ENCODE measurements at regions not wholly inside any gene's neighbourhood (a gene's known extent, or its start where the extent isn't known, plus 50 kb on each side); places are given as distances from the start of the nearest gene placed in this dataset.

GRCh38 chr1:229971141-229971540, 95.9 kb upstream of the GALNT2 start:
- Histone ChIP-seq H3K27me3 (replicated peaks; ENCODE audit: control insufficient read depth, insufficient read depth, low read length) (no peaks in the 10 kb centered on the region), H3K9me3 (no peaks in the 10 kb centered on the region), H3K4me3 (ENCODE audit: low read depth, low read length) (no peak overlapping the region), H3K4me1 (no peaks in the 10 kb centered on the region), H3K36me3 (ENCODE audit: control insufficient read depth, insufficient read depth, low read length) (no peaks in the 10 kb centered on the region)
- ChIA-PET POLR2A (no interaction called here), CTCF (no interaction called here)
- peaks cover 21% of the 10 kb centered on the region for H3K9me3 Mint-ChIP-seq (ENCODE audit: unreplicated experiment)
- TF ChIP-seq CTCF (IDR thresholded peaks at IDR 0.05; ENCODE audit: insufficient read depth in 1 of 2, low read depth in 1 of 2, low read length in 1 of 2, severe bottlenecking in 1 of 2, unreplicated experiment in 1 of 2) = no peak
- no TSS peak for BruUV-seq (replicated peaks)
- no peaks in the 10 kb centered on the region for H3K4me1 Mint-ChIP-seq (ENCODE audit: low read depth, unreplicated experiment)
- no peaks in the 10 kb centered on the region for H3K36me3 Mint-ChIP-seq (ENCODE audit: insufficient read depth, unreplicated experiment)
- intact Hi-C loops (cut with micrococcal nuclease; ENCODE audit: unreplicated experiment) = no loop called here
- no peak for DNase-seq
- no peak overlapping the region for H3K4me3 Mint-ChIP-seq (ENCODE audit: unreplicated experiment)
- H3K27ac Mint-ChIP-seq (ENCODE audit: unreplicated experiment) = no peak overlapping the region
- H3K27me3 Mint-ChIP-seq (ENCODE audit: insufficient read depth, unreplicated experiment) = peaks cover 14% of the 10 kb centered on the region

GRCh38 chr1:229972600-229973296, 94.3 kb upstream of the GALNT2 start:
- peak in 1 of 2 experiments; percentile 44 for TF ChIP-seq CTCF (IDR thresholded peaks at IDR 0.05; ENCODE audit: insufficient read depth in 1 of 2, low read depth in 1 of 2, low read length in 1 of 2, severe bottlenecking in 1 of 2, unreplicated experiment in 1 of 2)
- ChIA-PET CTCF (no interaction called here), POLR2A (no interaction called here)
- BruUV-seq (replicated peaks) = no TSS peak
- no peak overlapping the region for H3K4me3 Mint-ChIP-seq (ENCODE audit: unreplicated experiment)
- Histone ChIP-seq H3K36me3 (ENCODE audit: control insufficient read depth, insufficient read depth, low read length) (no peaks in the 10 kb centered on the region), H3K4me1 (no peaks in the 10 kb centered on the region), H3K4me3 (ENCODE audit: low read depth, low read length) (no peak overlapping the region), H3K27me3 (replicated peaks; ENCODE audit: control insufficient read depth, insufficient read depth, low read length) (no peaks in the 10 kb centered on the region), H3K9me3 (no peaks in the 10 kb centered on the region)
- H3K27ac Mint-ChIP-seq (ENCODE audit: unreplicated experiment) = no peak overlapping the region
- intact Hi-C loops (cut with micrococcal nuclease; ENCODE audit: unreplicated experiment) = no loop called here
- no peaks in the 10 kb centered on the region for H3K36me3 Mint-ChIP-seq (ENCODE audit: insufficient read depth, unreplicated experiment)
- peak in 1 of 2 experiments; percentile 15 for DNase-seq
- peaks cover 6% of the 10 kb centered on the region for H3K27me3 Mint-ChIP-seq (ENCODE audit: insufficient read depth, unreplicated experiment)
- H3K9me3 Mint-ChIP-seq (ENCODE audit: unreplicated experiment) = peaks cover 18% of the 10 kb centered on the region
- no peaks in the 10 kb centered on the region for H3K4me1 Mint-ChIP-seq (ENCODE audit: low read depth, unreplicated experiment)

- BruUV-seq (replicated peaks) = no TSS peak
- ChIA-PET POLR2A (no interaction called here), CTCF (no interaction called here)
- H3K9me3 ChIP-seq = no peaks in the 10 kb centered on the region; the same call in 1 of the 2 replicates
- intact Hi-C loops (cut with micrococcal nuclease; ENCODE audit: unreplicated experiment) = no loop called here
- Mint-ChIP-seq H3K27me3 (ENCODE audit: insufficient read depth, unreplicated experiment) (peaks cover 6% of the 10 kb centered on the region), H3K36me3 (ENCODE audit: insufficient read depth, unreplicated experiment) (no peaks in the 10 kb centered on the region), H3K9me3 (ENCODE audit: unreplicated experiment) (peaks cover 18% of the 10 kb centered on the region), H3K4me1 (ENCODE audit: low read depth, unreplicated experiment) (no peaks in the 10 kb centered on the region), H3K4me3 (ENCODE audit: unreplicated experiment) (no peak overlapping the region), H3K27ac (ENCODE audit: unreplicated experiment) (no peak overlapping the region)
- no peak overlapping the region for H3K4me3 ChIP-seq (ENCODE audit: low read depth, low read length)
- no peaks in the 10 kb centered on the region for H3K27me3 ChIP-seq (replicated peaks; ENCODE audit: control insufficient read depth, insufficient read depth, low read length)
- no peaks in the 10 kb centered on the region for H3K36me3 ChIP-seq (ENCODE audit: control insufficient read depth, insufficient read depth, low read length)
- no peak for DNase-seq
- TF ChIP-seq CTCF (IDR thresholded peaks at IDR 0.05; ENCODE audit: insufficient read depth in 1 of 2, low read depth in 1 of 2, low read length in 1 of 2, severe bottlenecking in 1 of 2, unreplicated experiment in 1 of 2) = no peak
- no peaks in the 10 kb centered on the region for H3K4me1 ChIP-seq
These were observed 93.8 kb upstream of the GALNT2 start for GRCh38 chr1:229973297-229973612.

Measured in Caco-2 (cell line).